Tibial artery (tissue), 4 donors: ENCODE measurements at regions not wholly inside any gene's neighbourhood (a gene's known extent, or its start where the extent isn't known, plus 50 kb on each side); places are given as distances from the start of the nearest gene placed in this dataset.
"Not testable (repeated sequence)": the region's sequence is repeated elsewhere in the genome, so short reads cannot be mapped to it uniquely, and the experiment has no call there.

Experiments used
- DNase-seq, 2 donors: peaks; one replicate each; pipeline ENCODE4 v3.0.0-alpha.2; 2019
- H3K27ac ChIP-seq, 2 donors: fragments of 200-600 bp; sonication (generic) in 1 of 2; 1 replicate in 1 of 2; 2 replicates in 1 of 2; pipeline ENCODE4 v1.5.1; 2018 to 2019; ENCODE audit warnings: mild to moderate bottlenecking in 1 of 2
- H3K27me3 ChIP-seq, 2 donors: fragments of 200-600 bp; sonication (generic) in 1 of 2; one replicate each; pipeline versions ENCODE4 v1.5.1 to v1.6.0; 2016 to 2019
- H3K36me3 ChIP-seq, 3 donors: fragments of 200-600 bp; sonication (generic) in 2 of 3; one replicate each; pipeline ENCODE4 v1.5.1; 2016 to 2019; ENCODE audit warnings: mild to moderate bottlenecking in 2 of 3
- H3K4me1 ChIP-seq, 4 donors: fragments of 200-600 bp; sonication (generic) in 2 of 4; 1 replicate in 3 of 4; 2 replicates in 1 of 4; pipeline ENCODE4 v1.5.1; 2016 to 2019
- H3K4me3 ChIP-seq, 2 donors: fragments of 200-600 bp; sonication (generic) in 1 of 2; 1 replicate in 1 of 2; 2 replicates in 1 of 2; pipeline ENCODE4 v1.5.1; 2018 to 2019; ENCODE audit warnings: mild to moderate bottlenecking in 2 of 2
- H3K9me3 ChIP-seq, 3 donors: fragments of 200-600 bp; sonication (generic) in 1 of 3; one replicate each; pipeline ENCODE4 v1.5.1; 2016 to 2019
- intact Hi-C: fragments of 100-400 bp; cut with DNase I; formaldehyde crosslinking; loops from one replicate; pipeline ENCODE4 v1.15.0; 2023; ENCODE audit warnings: low total_unique reads
- TF ChIP-seq, protein P1 (sequence below), 2 experiments: fragments of 200-600 bp in 1 of 2; fragments of 450-650 bp in 1 of 2; IDR thresholded peaks; one replicate each; pipeline ENCODE4 v1.5.1; 2017 to 2019; ENCODE audit warnings: antibody characterized with exemption in 2 of 2, mild to moderate bottlenecking in 1 of 2, moderate library complexity in 1 of 2

DNA sequence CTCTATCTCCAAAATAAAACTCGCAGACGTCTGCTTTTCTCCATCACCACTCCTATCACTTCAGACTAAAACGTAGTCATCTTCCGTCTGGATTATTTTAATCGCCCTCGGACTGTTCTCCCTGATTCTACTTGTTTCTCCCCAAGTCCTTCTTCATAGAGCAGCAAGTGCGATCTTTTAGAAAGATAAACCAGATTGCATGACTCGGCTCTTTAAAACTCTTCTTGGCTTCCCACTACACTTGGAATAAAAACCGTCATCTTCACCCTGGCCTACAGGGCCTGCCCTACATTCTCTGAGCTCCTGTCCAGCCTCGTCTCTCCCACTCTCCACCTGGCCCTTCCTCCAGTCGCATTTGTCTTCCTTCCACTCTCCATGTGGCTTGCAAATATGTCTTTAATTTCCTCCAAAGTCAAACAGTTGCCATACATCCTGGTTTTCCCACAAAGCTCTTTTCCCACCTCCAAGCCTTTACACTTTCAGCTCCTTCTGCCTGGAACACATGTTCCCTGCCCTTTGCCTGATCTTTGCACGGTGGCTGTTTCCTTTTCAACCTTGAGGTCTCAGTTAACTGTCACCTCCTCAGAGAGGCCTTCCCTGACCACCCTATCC is 70.5 kb upstream of the DHX40 start:
- H3K9me3 ChIP-seq = no peaks in the 10 kb centered on the region
- DNase-seq = no peak
- H3K4me1 ChIP-seq = peaks cover 0 to 53% (median 7%) of the 10 kb centered on the region in 4 donors
- intact Hi-C loops = no loop called here
- no peak overlapping the region for H3K4me3 ChIP-seq
- no peaks in the 10 kb centered on the region for H3K36me3 ChIP-seq
- no peaks in the 10 kb centered on the region for H3K27me3 ChIP-seq
- no peak overlapping the region for H3K27ac ChIP-seq
- TF ChIP-seq, protein P1, sequence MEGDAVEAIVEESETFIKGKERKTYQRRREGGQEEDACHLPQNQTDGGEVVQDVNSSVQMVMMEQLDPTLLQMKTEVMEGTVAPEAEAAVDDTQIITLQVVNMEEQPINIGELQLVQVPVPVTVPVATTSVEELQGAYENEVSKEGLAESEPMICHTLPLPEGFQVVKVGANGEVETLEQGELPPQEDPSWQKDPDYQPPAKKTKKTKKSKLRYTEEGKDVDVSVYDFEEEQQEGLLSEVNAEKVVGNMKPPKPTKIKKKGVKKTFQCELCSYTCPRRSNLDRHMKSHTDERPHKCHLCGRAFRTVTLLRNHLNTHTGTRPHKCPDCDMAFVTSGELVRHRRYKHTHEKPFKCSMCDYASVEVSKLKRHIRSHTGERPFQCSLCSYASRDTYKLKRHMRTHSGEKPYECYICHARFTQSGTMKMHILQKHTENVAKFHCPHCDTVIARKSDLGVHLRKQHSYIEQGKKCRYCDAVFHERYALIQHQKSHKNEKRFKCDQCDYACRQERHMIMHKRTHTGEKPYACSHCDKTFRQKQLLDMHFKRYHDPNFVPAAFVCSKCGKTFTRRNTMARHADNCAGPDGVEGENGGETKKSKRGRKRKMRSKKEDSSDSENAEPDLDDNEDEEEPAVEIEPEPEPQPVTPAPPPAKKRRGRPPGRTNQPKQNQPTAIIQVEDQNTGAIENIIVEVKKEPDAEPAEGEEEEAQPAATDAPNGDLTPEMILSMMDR (IDR thresholded peaks at IDR 0.05) = no peak

GRCh38 chr17:59496178-59496577 is 69.2 kb upstream of the DHX40 start:
- no peak for DNase-seq

DNA sequence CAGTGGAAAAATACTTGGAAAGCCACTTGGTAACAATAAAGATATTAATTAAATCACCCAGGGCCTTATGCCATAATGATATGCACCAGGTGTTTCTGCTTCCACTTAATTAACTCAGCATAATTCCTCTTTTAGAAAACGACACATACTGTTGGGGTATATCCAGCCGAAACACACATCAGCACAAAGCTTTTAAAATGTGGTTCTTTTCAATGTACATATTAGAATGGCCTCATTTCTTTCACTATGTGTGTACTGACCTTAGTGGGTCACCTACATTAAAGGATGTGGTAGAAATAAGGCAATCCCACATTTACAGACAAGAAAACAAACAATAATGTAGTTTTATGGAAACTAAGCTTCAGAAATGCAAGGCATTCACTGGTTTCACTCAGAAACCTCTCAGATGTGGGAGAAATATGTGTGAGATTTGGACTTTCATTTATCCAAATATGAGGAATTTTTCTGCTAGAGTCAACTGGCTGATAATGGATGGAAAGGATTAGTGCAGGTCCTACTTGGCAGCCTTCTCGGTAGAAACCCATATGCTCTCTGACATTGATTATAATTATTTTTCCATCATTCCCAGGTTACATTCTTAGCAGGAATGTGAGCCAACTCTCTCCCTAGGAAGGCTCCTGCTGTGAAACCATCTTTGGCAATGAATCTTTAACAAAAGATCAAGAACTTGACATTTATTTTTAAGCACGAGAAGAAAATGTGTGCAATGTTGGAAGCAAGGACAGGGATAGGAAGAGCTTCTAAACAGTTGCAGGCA is 66.7 kb upstream of the DHX40 start:
- H3K27me3 ChIP-seq = no peaks in the 10 kb centered on the region
- intact Hi-C loops = no loop called here
- TF ChIP-seq, protein P1 (IDR thresholded peaks at IDR 0.05) = no peak
- H3K27ac ChIP-seq = peak overlapping the region; percentile 2 to 55
- H3K9me3 ChIP-seq = no peaks in the 10 kb centered on the region
- H3K4me3 ChIP-seq = no peak overlapping the region
- DNase-seq = no peak
- H3K4me1 ChIP-seq = peaks cover 0 to 29% (median 0%) of the 10 kb centered on the region in 4 donors
- no peaks in the 10 kb centered on the region for H3K36me3 ChIP-seq

More at GRCh38 chr17:59496178-59496577, 69.2 kb upstream of the DHX40 start:
- Histone ChIP-seq H3K4me3 (no peak overlapping the region), H3K9me3 (no peaks in the 10 kb centered on the region), H3K27me3 (no peaks in the 10 kb centered on the region), H3K36me3 (no peaks in the 10 kb centered on the region), H3K4me1 (peaks cover 0 to 39% (median 6%) of the 10 kb centered on the region in 4 donors), H3K27ac (no peak overlapping the region)
- intact Hi-C loops = no loop called here
- TF ChIP-seq, protein P1 (IDR thresholded peaks at IDR 0.05) = no peak

DNA sequence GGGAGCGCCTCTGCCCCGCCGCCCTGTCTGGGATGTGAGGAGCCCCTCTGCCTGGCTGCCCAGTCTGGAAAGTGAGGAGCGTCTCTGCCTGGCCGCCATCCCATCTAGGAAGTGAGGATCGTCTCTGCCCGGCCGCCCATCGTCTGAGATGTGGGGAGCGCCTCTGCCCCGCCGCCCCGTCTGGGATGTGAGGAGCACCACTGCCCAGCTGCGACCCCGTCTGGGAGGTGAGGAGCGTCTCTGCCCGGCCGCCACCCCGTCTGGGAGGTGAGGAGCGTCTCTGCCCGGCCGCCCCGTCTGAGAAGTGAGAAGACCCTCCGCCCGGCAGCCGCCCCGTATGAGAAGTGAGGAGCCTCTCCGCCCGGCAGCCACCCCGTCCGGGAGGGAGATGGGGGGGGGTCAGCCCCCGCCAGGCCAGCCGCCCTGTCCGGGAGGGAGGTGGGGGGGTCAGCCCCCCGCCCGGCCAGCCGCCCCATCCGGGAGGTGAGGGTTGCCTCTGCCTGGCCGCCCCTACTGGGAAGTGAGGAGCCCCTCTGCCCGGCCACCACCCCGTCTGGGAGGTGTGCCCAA is 65.2 kb upstream of the DHX40 start:
- H3K27ac ChIP-seq, H3K9me3 ChIP-seq, DNase-seq, H3K36me3 ChIP-seq, intact Hi-C loops, H3K27me3 ChIP-seq, H3K4me3 ChIP-seq: not testable (repeated sequence)
- peaks cover 0 to 29% (median 0%) of the 10 kb centered on the region in 4 donors for H3K4me1 ChIP-seq

DNA sequence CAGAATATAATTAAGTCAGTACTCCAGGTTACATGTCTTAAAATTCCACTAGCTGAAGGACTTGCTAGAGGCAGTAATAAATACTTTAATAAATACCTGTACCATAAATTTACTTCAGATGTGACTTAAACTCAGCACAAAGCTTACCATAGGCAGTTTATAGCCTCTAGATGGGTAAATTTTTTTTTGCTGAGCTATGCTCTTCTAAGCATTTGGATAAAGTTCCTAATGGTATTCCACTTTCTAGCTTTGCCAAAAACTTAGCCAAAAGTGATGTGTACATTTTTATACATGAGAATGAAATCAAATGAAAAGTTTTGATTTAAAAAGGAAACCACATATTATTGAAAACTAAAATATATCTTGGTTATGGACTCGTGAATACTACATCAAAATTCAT is 63.7 kb upstream of the DHX40 start:
- intact Hi-C loops = no loop called here

More for the DNA sequence above, 63.7 kb upstream of the DHX40 start:
- H3K4me3 ChIP-seq = no peak overlapping the region
- TF ChIP-seq, protein P1 (IDR thresholded peaks at IDR 0.05) = no peak
- peaks cover 0 to 29% (median 0%) of the 10 kb centered on the region in 4 donors for H3K4me1 ChIP-seq
- H3K27ac ChIP-seq = no peak overlapping the region
- H3K27me3 ChIP-seq = no peaks in the 10 kb centered on the region
- no peaks in the 10 kb centered on the region for H3K9me3 ChIP-seq
- no peaks in the 10 kb centered on the region for H3K36me3 ChIP-seq
- no peak for DNase-seq
